HepG2 (cell line): ENCODE measurements at regions not wholly inside any gene's neighbourhood (a gene's known extent, or its start where the extent isn't known, plus 50 kb on each side); places are given as distances from the start of the nearest gene placed in this dataset.

Experiments used
- AKAP8 ChIP-seq: sonication (generic); formaldehyde crosslinking; IDR thresholded peaks from 2 replicates; pipeline ENCODE4 v1.5.1; 2020; ENCODE audit warnings: mild to moderate bottlenecking, missing genetic modification reagents
- ARHGAP35 ChIP-seq: sonication (generic); formaldehyde crosslinking; IDR thresholded peaks from 2 replicates; pipeline ENCODE4 v1.9.0; 2022; ENCODE audit warnings: mild to moderate bottlenecking, inconsistent platforms, moderate library complexity, missing genetic modification reagents, borderline replicate concordance
- CREM ChIP-seq, 2 experiments: sonication (generic) in 1 of 2; formaldehyde crosslinking in 1 of 2; IDR thresholded peaks; 2 replicates each; pipeline versions ENCODE4 v1.4.0 to v1.6.1; 2016 to 2020; ENCODE audit warnings: antibody characterized with exemption in 1 of 2, mild to moderate bottlenecking in 1 of 2, missing genetic modification reagents in 1 of 2
- FOXP4 ChIP-seq: sonication (generic); formaldehyde crosslinking; IDR thresholded peaks from 2 replicates; pipeline ENCODE4 v1.4.0; 2020; ENCODE audit warnings: missing genetic modification reagents
- GATAD1 ChIP-seq: IDR thresholded peaks from 2 replicates; pipeline ENCODE4 v1.6.1; 2016; ENCODE audit warnings: missing genetic modification reagents, missing compliant biosample characterization
- GZF1 ChIP-seq: sonication (generic); formaldehyde crosslinking; IDR thresholded peaks from 2 replicates; pipeline ENCODE4 v1.5.1; 2020; ENCODE audit warnings: mild to moderate bottlenecking, missing genetic modification reagents
- HMG20A ChIP-seq: IDR thresholded peaks from 2 replicates; pipeline ENCODE4 v1.6.1; 2016; ENCODE audit warnings: borderline replicate concordance
- HNRNPUL1 ChIP-seq: fragments of 200-400 bp; formaldehyde crosslinking; IDR thresholded peaks from 2 replicates; pipeline ENCODE4 v1.6.1; 2017; ENCODE audit warnings: low read depth, mild to moderate bottlenecking, low read length, moderate library complexity
- KAT7 ChIP-seq: IDR thresholded peaks from 2 replicates; pipeline ENCODE4 v1.6.1; 2018; ENCODE audit warnings: borderline replicate concordance, missing compliant biosample characterization
- PHF20 ChIP-seq: sonication (generic); formaldehyde crosslinking; IDR thresholded peaks from 2 replicates; pipeline ENCODE4 v1.5.0; 2020; ENCODE audit warnings: mild to moderate bottlenecking, missing genetic modification reagents
- POLR2AphosphoS2 ChIP-seq: IDR thresholded peaks from 2 replicates; pipeline ENCODE4 v1.6.1; 2011; ENCODE audit warnings: low read depth, low read length, improper control_type of control experiment
- PRDM10 ChIP-seq: sonication (generic); formaldehyde crosslinking; IDR thresholded peaks from 2 replicates; pipeline ENCODE4 v1.4.0; 2020; ENCODE audit warnings: low read depth, missing genetic modification reagents
- SAP130 ChIP-seq: IDR thresholded peaks from 2 replicates; pipeline ENCODE4 v1.6.1; 2016; ENCODE audit warnings: low read depth
- SKI ChIP-seq: fragments of 450-650 bp; IDR thresholded peaks from one replicate; pipeline ENCODE4 v1.6.1; 2018; ENCODE audit warnings: mild to moderate bottlenecking; ENCODE audit not compliant: partially characterized antibody
- SNAPC2 ChIP-seq: sonication (generic); formaldehyde crosslinking; IDR thresholded peaks from 2 replicates; pipeline ENCODE4 v1.8.1; 2022; ENCODE audit warnings: mild to moderate bottlenecking, missing genetic modification reagents
- TGIF2 ChIP-seq: IDR thresholded peaks from 2 replicates; pipeline ENCODE4 v1.6.1; 2016; ENCODE audit warnings: control low read depth, missing compliant biosample characterization
- WIZ ChIP-seq: sonication (generic); formaldehyde crosslinking; IDR thresholded peaks from 2 replicates; pipeline ENCODE4 v1.5.1; 2020; ENCODE audit warnings: mild to moderate bottlenecking, missing genetic modification reagents
- ZFX ChIP-seq: sonication (generic); formaldehyde crosslinking; IDR thresholded peaks from 2 replicates; pipeline ENCODE4 v1.4.0; 2020; ENCODE audit warnings: mild to moderate bottlenecking, low read depth, missing genetic modification reagents, moderate library complexity
- ZNF530 ChIP-seq: sonication (generic); formaldehyde crosslinking; IDR thresholded peaks from 2 replicates; pipeline ENCODE4 v1.5.0; 2020; ENCODE audit warnings: low read depth, mild to moderate bottlenecking, missing genetic modification reagents
- ZNF550 ChIP-seq: sonication (generic); formaldehyde crosslinking; IDR thresholded peaks from 2 replicates; pipeline ENCODE4 v1.4.0; 2020; ENCODE audit warnings: mild to moderate bottlenecking, missing genetic modification reagents, borderline replicate concordance
- ZNF558 ChIP-seq: sonication (generic); formaldehyde crosslinking; IDR thresholded peaks from 2 replicates; pipeline ENCODE4 v1.9.0; 2022; ENCODE audit warnings: mild to moderate bottlenecking, missing genetic modification reagents, borderline replicate concordance
- ZNF562 ChIP-seq: sonication (generic); formaldehyde crosslinking; IDR thresholded peaks from 2 replicates; pipeline ENCODE4 v1.8.0; 2022; ENCODE audit warnings: missing genetic modification reagents, borderline replicate concordance
- ZNF652 ChIP-seq: IDR thresholded peaks from 2 replicates; pipeline ENCODE4 v1.6.1; 2016; ENCODE audit warnings: low read depth, borderline replicate concordance
- ZNF777 ChIP-seq: sonication (generic); formaldehyde crosslinking; IDR thresholded peaks from 2 replicates; pipeline ENCODE4 v1.4.0; 2020; ENCODE audit warnings: missing genetic modification reagents
- ZNF784 ChIP-seq: sonication (generic); formaldehyde crosslinking; IDR thresholded peaks from 2 replicates; pipeline ENCODE4 v1.5.1; 2020; ENCODE audit warnings: missing genetic modification reagents, mild to moderate bottlenecking, borderline replicate concordance

DNA sequence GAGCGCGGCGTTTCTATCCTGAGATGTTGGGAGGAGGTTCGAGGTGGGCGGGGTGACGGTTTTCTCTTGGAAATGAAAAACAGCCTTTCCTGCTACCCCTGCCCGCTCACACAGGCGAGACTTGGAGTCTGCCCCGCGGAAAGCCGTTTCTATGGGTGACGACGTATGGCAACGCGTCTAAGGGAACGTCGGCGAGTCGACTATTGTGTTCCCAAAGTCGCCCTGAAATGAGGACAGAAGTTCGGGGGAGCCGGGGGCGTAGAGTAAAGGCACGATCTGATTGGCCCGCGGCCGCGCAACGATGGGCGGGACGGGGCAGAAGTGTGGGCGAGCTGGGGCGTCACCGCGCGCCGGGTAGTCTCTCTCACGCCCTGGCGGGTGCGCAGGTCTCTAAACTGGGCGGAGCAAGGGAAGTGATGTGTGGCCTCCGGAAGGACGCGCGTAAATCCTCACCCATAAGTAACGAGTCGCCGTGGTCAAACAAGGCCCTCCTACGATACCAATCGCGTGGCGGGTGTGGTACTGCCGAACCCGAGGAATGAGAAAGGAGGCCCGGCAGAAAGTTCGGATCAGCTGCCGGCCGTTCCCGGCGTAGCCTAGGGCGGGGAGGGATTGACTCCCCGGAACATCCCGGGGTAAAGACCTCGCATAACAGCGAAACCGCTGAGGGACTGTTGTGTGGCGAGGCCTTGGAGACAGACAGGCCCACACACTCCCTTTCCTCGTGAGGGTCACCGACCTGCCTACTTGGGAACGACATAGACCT is 89.6 kb downstream of the FAM161A start (continued):
- TF ChIP-seq FOXP4 (CRISPR knock-in tag), result peak; percentile 49
- no peak for TF ChIP-seq HMG20A
- peak; percentile 42; the same call in 1 of the 2 replicates for TF ChIP-seq WIZ (CRISPR knock-in tag)
- no peak for TF ChIP-seq HNRNPUL1
- peak; percentile 80; the same call in 1 of the 2 replicates for TF ChIP-seq SNAPC2 (CRISPR knock-in tag)
- no peak for TF ChIP-seq SKI
- 0 out of 2 replicates have a peak, but pooled peaks have one; percentile 66 for TF ChIP-seq GZF1 (CRISPR knock-in tag)
- TF ChIP-seq CREM (IDR thresholded peaks at IDR 0.05), result peak; percentile 86
- TF ChIP-seq CREM (CRISPR knock-in tag; IDR thresholded peaks at IDR 0.05), result no peak
- TF ChIP-seq ARHGAP35 (CRISPR knock-in tag), result no peak
- no peak for TF ChIP-seq ZNF530
- no peak for TF ChIP-seq POLR2AphosphoS2
- 0 out of 2 replicates have a peak, but pooled peaks have one; percentile 6 for TF ChIP-seq ZNF652
- peak; percentile 83 for TF ChIP-seq SAP130 (CRISPR knock-in tag)
- TF ChIP-seq KAT7 (CRISPR knock-in tag), result peak; percentile 77; the same call in 1 of the 2 replicates
- TF ChIP-seq ZNF550 (CRISPR knock-in tag), result no peak
- TF ChIP-seq ZFX (CRISPR knock-in tag), result peak; percentile 88
- peak; percentile 77 for TF ChIP-seq GATAD1
- 0 out of 2 replicates have a peak, but pooled peaks have one; percentile 46 for TF ChIP-seq AKAP8 (CRISPR knock-in tag)
- peak; percentile 57 for TF ChIP-seq TGIF2 (CRISPR knock-in tag)
- TF ChIP-seq PHF20 (CRISPR knock-in tag), result peak; percentile 41
- 0 out of 2 replicates have a peak, but pooled peaks have one; percentile 30 for TF ChIP-seq ZNF562
- 0 out of 2 replicates have a peak, but pooled peaks have one; percentile 28 for TF ChIP-seq ZNF777
- peak; percentile 98 for TF ChIP-seq ZNF784
- no peak for TF ChIP-seq ZNF558
- peak; percentile 69; the same call in 1 of the 2 replicates for TF ChIP-seq PRDM10
